NOMO-1 treated with DMSO at 0.1 percent for 48 hours (cell line): ENCODE measurements at regions not wholly inside any gene's neighbourhood (a gene's known extent, or its start where the extent isn't known, plus 50 kb on each side); places are given as distances from the start of the nearest gene placed in this dataset.

ENCODE experiments used
- DNase-seq: peaks from one replicate; lab custom pipeline; 2025; ENCODE audit not compliant: unreplicated experiment; lab: John Stamatoyannopoulos, UW

DNA sequence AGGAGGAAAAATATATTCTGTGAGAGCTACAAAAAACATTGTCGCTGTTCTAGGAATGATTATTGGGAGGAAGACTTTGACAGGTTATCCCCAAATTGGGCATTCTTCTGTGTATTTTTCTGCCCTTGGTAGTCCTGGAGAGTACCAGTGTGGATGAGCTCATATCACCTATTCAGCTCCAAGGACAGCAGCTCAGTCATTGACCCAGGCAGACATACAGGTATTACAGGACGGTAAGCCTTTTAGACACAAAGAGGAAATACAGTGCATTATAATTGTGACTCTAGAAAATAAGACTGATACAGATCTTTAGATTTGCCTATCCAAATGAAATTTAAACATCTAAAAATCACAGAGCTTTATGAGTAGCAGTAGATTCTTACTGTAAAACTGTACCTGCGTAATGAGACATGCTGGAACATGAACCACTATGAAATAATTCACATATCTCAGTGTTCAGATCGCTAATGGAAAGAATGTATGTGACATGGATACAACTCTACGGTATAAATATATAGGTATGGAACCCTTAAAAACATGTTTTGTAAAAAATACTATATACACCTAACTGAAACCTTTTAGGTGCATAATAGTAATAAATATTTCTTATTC, 56.0 kb downstream of the PLK2 start:
- DNase-seq, result no peak

DNA sequence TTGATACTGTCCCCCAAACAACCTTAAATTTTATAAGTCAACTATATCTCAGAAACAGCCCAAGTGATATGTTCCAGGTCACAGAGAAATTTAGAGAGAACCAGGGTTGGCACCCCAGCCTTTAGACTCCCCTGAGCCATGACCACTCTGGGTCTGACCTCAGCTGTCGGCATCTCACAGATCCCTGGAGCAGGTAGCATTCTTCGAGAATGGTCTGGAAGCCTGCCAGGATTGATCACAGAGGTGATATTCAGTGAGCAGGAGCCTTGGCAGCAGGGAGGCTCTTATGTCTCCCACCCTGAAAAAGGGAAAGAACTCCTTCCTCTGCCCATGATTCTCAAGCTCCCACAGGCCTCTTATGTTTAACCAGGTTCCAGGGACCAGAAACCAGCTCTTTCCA, 58.2 kb downstream of the PLK2 start:
- no peak for DNase-seq

DNA sequence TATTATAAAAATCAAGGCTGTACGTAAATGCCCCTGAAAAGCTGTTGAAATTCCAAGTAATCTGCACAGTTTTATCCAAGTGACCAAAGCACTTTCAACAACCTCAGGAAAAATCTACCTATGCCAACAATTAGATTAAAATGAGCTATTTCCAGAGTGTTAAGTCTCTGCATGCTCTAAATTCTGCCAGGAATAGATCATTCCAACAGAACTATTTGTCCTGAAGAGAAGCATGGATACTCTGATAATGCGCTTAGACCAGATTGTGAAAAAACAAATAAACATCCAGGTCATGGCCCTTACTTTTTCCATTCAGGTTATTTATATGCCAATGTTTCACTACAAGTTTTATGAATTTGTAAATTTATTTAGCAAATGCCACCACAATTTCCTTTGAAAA, 59.1 kb downstream of the PLK2 start:
- DNase-seq, result no peak

DNA sequence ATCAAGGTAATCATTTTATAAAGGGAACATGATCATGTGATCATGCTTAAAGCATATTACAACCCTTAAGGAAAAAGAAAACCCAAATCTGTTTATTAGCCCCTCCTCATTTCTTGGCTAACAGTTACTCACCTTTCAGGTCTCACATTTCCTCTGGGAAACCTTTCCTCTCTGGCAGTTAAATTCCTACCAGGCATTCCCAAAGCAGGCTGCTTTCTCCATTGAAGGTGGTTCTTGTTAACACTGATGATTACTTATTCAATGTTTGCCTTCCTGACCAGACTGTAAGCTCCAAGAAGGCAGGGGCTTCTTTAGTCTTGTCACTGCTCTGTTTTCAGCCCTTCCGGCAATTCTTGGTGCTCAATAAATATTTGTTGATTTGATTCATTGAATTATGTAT, 59.9 kb downstream of the PLK2 start:
- no peak for DNase-seq

- no peak for DNase-seq
Observed at GRCh38 chr5:58394339-58394738, 65.5 kb downstream of the PLK2 start.

DNA sequence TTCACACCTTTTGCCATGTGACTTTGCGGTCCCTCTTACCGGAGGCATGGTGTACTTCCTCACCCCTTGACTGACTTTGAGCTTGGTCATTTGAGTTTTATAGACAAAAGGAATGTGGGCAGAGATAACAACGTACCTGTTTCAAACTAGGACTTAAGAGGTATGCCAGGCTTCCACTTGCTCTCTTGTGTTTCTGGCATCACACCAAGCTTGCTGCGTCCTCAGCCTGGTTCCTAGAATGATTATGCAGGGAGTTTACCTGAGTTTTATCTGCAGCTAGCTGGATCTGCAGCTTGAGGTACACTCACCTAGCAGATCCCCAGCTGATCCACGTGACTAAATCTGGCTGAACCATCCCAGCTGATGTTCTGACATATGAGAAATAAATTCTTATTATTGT, 66.2 kb downstream of the PLK2 start:
- no peak for DNase-seq

DNA sequence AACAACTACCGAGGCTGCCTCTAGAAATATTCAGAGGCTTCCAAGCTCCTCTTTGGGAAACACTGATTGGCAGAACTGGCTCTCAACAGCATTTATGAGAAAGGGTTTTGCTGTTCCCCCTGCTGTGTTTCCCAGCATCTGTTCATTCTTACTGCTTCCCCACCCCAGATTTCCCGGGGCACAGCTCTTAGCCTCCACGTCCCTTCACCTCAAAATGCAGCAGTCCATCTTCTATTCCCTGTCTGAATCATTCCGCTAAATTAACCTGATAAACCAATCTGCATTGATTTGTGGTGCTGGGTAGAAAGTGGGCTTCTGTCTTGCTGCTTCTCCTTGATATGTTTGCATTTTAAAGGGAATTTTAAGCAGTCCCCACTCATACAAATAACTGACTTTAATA, 67.4 kb downstream of the PLK2 start:
- no peak for DNase-seq

GRCh38 chr5:58383448-58383847, 76.4 kb downstream of the PLK2 start:
- no peak for DNase-seq

- DNase-seq, result no peak
Observed at GRCh38 chr5:58382131-58382534, 77.8 kb downstream of the PLK2 start.

DNA sequence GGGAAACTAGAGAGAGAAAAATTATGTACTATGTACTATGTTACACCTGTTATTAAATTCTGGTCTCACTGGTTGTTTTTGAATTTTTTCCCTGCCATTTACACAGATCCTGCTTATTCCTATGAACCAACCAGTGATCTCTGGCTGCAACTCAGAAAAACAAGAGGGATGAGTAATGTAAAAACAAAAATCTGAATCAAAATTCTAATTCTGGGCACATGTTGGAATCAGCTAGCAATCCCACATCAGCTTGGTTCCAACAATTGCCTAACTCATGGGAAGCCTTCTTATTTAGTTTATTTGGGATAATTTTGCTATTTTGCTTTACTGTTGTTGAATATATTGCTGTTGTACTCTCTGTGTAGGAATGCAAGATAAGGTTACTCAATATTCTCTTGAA, 78.3 kb downstream of the PLK2 start:
- no peak for DNase-seq

GRCh38 chr5:58380655-58381054, 79.2 kb downstream of the PLK2 start:
- no peak for DNase-seq

DNA sequence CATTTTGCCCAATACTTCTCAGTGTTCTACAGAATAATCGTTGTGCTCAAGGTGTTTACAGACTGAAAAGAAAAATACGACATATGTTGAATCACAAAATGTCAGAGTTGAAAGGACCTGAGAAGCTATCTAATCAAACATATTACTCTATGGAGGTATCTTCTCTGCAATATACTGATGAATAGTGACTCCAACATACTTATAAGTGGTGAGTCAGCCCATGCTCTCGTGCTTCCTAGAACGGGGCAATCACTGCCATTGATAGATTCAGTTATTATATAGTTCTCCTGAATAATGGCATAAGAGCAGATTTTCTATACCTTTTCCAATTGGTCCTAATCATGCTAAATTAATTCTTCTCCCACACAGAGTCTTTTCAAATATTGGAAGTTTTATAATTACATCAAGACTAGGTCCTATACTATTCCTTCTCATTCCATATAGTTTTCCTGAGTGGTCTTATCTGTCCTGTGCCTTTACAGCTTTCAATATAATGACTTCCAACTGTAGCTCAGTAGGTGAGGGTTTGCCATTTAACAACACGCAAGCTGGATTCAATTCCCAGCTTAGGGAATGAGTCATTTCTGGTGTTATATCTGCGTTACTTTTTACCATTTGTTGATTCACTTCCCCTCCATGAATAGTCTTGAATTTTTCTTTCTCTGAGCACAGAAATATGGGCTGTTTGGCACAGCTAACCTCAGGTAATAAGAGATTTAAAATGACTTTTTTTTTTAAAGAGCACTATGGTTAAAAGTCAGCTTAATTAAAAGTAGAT, 81.1 kb downstream of the PLK2 start:
- DNase-seq, result no peak

- DNase-seq, result no peak
Observed at GRCh38 chr5:58370606-58371005, 89.3 kb downstream of the PLK2 start.

GRCh38 chr5:58369513-58370190, 90.2 kb downstream of the PLK2 start:
- no peak for DNase-seq

- DNase-seq, result no peak
Observed at GRCh38 chr5:58366461-58366860, 93.4 kb downstream of the PLK2 start.

DNA sequence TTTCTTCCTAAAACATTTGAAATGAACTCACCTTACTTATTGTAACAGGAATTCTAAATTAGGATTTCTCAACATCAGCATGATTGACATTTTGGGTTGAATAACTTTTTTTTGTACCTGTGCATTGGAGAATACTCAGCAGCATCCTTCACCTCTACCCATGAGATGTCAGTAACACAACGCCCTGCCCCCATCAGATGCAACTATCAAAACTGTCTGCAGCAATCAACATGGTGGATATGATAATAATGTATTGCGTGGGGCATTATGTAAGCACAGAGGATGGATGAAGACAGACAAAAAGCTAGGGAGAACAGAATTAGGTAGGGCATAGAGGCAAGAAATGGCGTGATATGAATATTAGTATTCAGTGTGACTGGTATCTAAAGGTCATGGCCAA, 94.1 kb downstream of the PLK2 start:
- DNase-seq, result no peak

- DNase-seq, result no peak
Observed at GRCh38 chr5:58363461-58364249, 96.2 kb downstream of the PLK2 start.

GRCh38 chr5:58362135-58362534, 97.8 kb downstream of the PLK2 start:
- no peak for DNase-seq

DNA sequence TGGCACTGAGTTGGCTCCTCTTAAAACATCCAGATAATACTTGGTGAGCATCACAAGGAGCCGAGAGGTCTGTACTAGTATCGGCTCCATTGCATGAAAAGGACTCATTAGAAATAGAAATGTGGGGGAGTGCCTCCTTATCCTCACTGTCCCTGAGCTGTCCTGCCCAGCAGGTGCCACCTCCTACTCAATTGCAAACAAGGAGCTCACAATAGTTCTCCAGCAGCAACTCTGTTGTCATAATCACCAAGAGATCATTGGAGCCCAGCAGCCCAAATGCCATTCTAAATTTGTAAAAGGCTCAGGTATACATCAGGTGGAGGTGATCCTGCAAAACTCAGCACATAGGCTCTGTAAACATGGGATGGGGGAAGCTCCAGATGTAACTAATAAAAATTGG, 99.1 kb downstream of the PLK2 start:
- DNase-seq, result no peak

DNA sequence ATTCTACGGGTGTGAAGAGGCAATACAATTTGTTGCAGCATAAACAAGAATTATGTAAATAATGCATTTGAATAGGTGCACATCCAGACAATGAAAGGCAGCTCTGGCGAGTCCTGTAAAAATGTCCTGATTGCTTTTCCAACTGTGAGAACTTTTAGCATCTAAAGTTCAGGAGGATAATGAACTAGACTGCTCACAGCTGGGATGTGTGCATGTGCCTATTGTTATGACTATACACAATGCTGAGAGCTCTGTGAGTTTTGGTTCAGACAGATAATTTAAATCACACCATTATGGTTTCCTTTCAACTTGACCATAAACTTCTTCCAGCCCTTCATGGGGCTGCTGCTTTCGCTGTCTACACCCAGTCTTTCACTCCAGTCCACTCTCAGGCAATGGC, 99.9 kb downstream of the PLK2 start:
- no peak for DNase-seq

DNA sequence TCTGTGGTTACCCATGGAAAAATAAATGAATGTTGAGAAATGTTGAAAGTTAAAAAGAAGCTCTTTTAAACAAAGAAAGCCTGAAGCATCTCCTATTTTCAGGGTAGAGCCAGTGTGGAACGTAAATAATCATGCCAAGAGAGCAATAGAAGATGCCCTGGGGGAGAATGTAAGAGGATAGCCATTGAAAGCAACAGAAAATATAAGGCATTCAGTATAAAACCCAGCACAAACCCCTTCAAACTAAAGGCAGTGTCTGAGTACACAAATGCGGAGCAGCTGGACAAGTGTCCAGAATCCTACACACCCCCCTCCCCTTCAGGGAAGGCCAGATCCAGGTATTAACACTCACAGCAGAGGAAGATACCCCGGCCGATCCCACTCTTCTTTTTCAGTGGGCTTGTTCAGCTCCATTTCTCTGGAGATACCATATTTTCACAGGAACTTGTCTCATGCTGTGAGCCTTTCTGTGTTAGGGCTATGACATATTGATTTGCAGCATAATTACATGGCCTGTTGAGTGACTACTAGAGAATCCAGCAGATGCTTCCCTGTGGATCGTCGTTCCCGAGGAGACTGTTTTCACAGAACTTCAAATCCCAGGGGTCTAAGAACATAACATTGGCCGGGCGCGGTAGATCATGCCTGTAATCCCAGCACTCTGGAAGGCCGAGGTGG, 101.2 kb downstream of the PLK2 start:
- no peak for DNase-seq
